ENCODE measurements at regions not wholly inside any gene's neighbourhood (a gene's known extent, or its start where the extent isn't known, plus 50 kb on each side); places are given as distances from the start of the nearest gene placed in this dataset.

GRCh38 chr4:155010376-155010775, 198.1 kb upstream of the NPY2R start:
- dilution Hi-C loops (cut with MboI; ENCODE audit: extremely low pct_ligation_motif_present, low sequenced_read_pairs) (no loop called here), intact Hi-C loops (cut with micrococcal nuclease) (no loop called here)
- Histone ChIP-seq H2AFZ (ENCODE audit: low read depth, low read length) (no peak overlapping the region), H3K4me2 (ENCODE audit: insufficient read depth, low read length) (no peak overlapping the region), H3K27me3 (ENCODE audit: control insufficient read depth in 2 of 2, insufficient read depth in 2 of 2, low read length in 2 of 2) (no peaks in the 10 kb centered on the region), H3K36me3 (ENCODE audit: control insufficient read depth in 2 of 2, extremely low read depth in 1 of 2, insufficient read depth in 2 of 2, low read length in 2 of 2) (no peaks in the 10 kb centered on the region), H3K9me3 (replicated peaks; ENCODE audit: control insufficient read depth, insufficient read depth, low read length) (no peaks in the 10 kb centered on the region), H3K79me2 (ENCODE audit: control insufficient read depth, insufficient read depth, low read length) (no peaks in the 10 kb centered on the region), H3K4me3 (replicated peaks in 1 of 3; ENCODE audit: insufficient read depth in 1 of 3, low read depth in 1 of 3, low read length in 3 of 3) (no peak overlapping the region), H3K27ac (ENCODE audit: insufficient read depth, low read depth, low read length) (no peak overlapping the region), H4K20me1 (replicated peaks; ENCODE audit: control insufficient read depth, extremely low read depth, insufficient read depth, low read length) (no peaks in the 10 kb centered on the region), H3K9ac (replicated peaks; ENCODE audit: extremely low read depth, insufficient read depth, low read length) (no peak overlapping the region), H3K4me1 (ENCODE audit: control insufficient read depth, extremely low read depth, insufficient read depth, low read length) (peaks cover 11% of the 10 kb centered on the region), H3K9me1 (replicated peaks; ENCODE audit: control insufficient read depth, extremely low read depth, insufficient read depth, low read length) (no peaks in the 10 kb centered on the region)
- BruUV-seq (replicated peaks) = no TSS peak
- no peak for TF ChIP-seq MAX (IDR thresholded peaks at IDR 0.05; ENCODE audit: insufficient read depth, insufficient read length)
- TF ChIP-seq FOS (IDR thresholded peaks at IDR 0.05; ENCODE audit: borderline replicate concordance, insufficient read depth, low read length) = no peak
- no peak for TF ChIP-seq POLR2AphosphoS5 (IDR thresholded peaks at IDR 0.05; ENCODE audit: insufficient read depth, low read depth, low read length)
- no peak for TF ChIP-seq JUN (IDR thresholded peaks at IDR 0.05; ENCODE audit: borderline replicate concordance, insufficient read depth, insufficient read length, low read depth)
- TF ChIP-seq GATA2 (IDR thresholded peaks at IDR 0.05; ENCODE audit: insufficient read depth, insufficient read length, low read depth, low read length) = no peak
- TF ChIP-seq CTCF (IDR thresholded peaks at IDR 0.05; ENCODE audit: extremely low read depth in 1 of 2, insufficient read depth in 1 of 2, low read depth in 1 of 2, low read length in 2 of 2) = no peak
- TF ChIP-seq MYC (IDR thresholded peaks at IDR 0.05; ENCODE audit: low read depth, low read length) = no peak
- no peak for TF ChIP-seq EZH2 (IDR thresholded peaks at IDR 0.05; ENCODE audit: borderline replicate concordance, low read depth, low read length, severe bottlenecking)
- TF ChIP-seq POLR2A (IDR thresholded peaks at IDR 0.05; ENCODE audit: low read depth, low read length) = no peak
- POLR2A ChIA-PET = no interaction called here
- CTCF ChIA-PET = interaction anchor here (1.1 kb wide), 2 partner anchors 28 to 29 kb away, joined by 3 to 4 read pairs; no protein-coding TSS in a partner anchor
- no peak for DNase-seq (ENCODE audit: low read depth, low spot score)
- FAIRE-seq = no peak
